Pancreas (tissue), 10 donors: ENCODE measurements at regions not wholly inside any gene's neighbourhood (a gene's known extent, or its start where the extent isn't known, plus 50 kb on each side); places are given as distances from the start of the nearest gene placed in this dataset.

Experiments used
- ATAC-seq, 4 donors: fragments of 200-7000 bp; cut with Tn5 transposase; one replicate each; pipeline versions ENCODE4 v1.8.0 to v1.9.1; 2020; ENCODE audit warnings: mild to moderate bottlenecking in 4 of 4, moderate library complexity in 4 of 4
- DNase-seq, 6 donors: peaks; one replicate each; pipeline ENCODE4 v3.0.0-alpha.2; 2020
- FAIRE-seq: peaks from 2 replicates; lab custom pipeline; 2012; peaks lifted over from hg19 to GRCh38; lab: Jason Lieb, UNC
- H3K27ac ChIP-seq, 4 donors: fragments of 200-600 bp; sonication (generic); 1 replicate in 3 of 4; 2 replicates in 1 of 4; pipeline versions ENCODE4 v1.5.0 to v1.8.0; 2020
- H3K27me3 ChIP-seq, 4 donors: fragments of 200-600 bp; one replicate each; pipeline ENCODE4 v1.8.0; 2021
- H3K36me3 ChIP-seq, 3 donors: fragments of 200-600 bp; sonication (generic) in 1 of 3; one replicate each; pipeline versions ENCODE4 v1.5.0 to v1.8.0; 2020 to 2021
- H3K4me1 ChIP-seq, 3 donors: fragments of 200-600 bp; one replicate each; pipeline ENCODE4 v1.8.0; 2021
- H3K4me3 ChIP-seq, 4 donors: fragments of 200-600 bp; sonication (generic) in 2 of 4; one replicate each; pipeline versions ENCODE4 v1.5.0 to v1.8.0; 2020 to 2021
- H3K9me3 ChIP-seq, 4 donors: fragments of 200-600 bp; one replicate each; pipeline ENCODE4 v1.8.0; 2021
- CTCF ChIP-seq, 4 donors: fragments of 200-600 bp; sonication (generic) in 3 of 4; IDR thresholded peaks; one replicate each; pipeline versions ENCODE4 v1.5.0 to v1.8.0; 2021; ENCODE audit warnings: antibody characterized with exemption in 4 of 4
- WGBS, 2 donors: extraction: QIAGEN DNeasy Blood & Tissue Kit; methylation state at CpG; one replicate each; pipeline ENCODE4 v1.1.7; 2013; 5-methylcytosine and 5-hydroxymethylcytosine counted together
- intact Hi-C, 3 donors: fragments of 100-400 bp; cut with DNase I; formaldehyde crosslinking; loops; one replicate each; pipeline versions ENCODE4 v1.11.1 to v1.14.2; 2022
- donor health status: healthy with polysubstance abuse.
- donor health status: DM: no; HTN: no; CAD: no; lungs with moderate emphysema.
- donor health status: DM: no; HTN: no; CAD: no.
- donor health status: control.
- donor health status: control.
- donor health status: Bipolar disorder and iron deficiency.
- donor health status: DM: yes; HTN: yes; CAD: no.
- donor health status: DM: no; HTN: no; CAD: no.
- donor health status: DM: no; HTN: no; CAD: no.
- donor health status: DM: yes; HTN: yes; CAD: no.

- H3K27me3 ChIP-seq, result no peaks in the 10 kb centered on the region
- DNase-seq (no peak), ATAC-seq (no peak), FAIRE-seq (no peak)
- H3K27ac ChIP-seq, result no peak overlapping the region
- H3K4me1 ChIP-seq, result no peaks in the 10 kb centered on the region
- no peak for TF ChIP-seq CTCF (IDR thresholded peaks at IDR 0.05)
- intact Hi-C loops, result loop anchor here in 1 of 3 donors (5.0 kb wide), 1 partner anchor 302 kb away; no protein-coding TSS in a partner anchor
- H3K36me3 ChIP-seq, result no peaks in the 10 kb centered on the region
- WGBS, 2 donors, result 86 to 88% methylated on average over 3 of the region's 3 CpGs
- H3K9me3 ChIP-seq, result no peaks in the 10 kb centered on the region
- no peak overlapping the region for H3K4me3 ChIP-seq
These were observed 366.1 kb downstream of the CTTN start for GRCh38 chr11:70764356-70764905.

- no peak for FAIRE-seq
- intact Hi-C loops, result no loop called here
- ATAC-seq, result no peak
These were observed 368.6 kb downstream of the CTTN start for GRCh38 chr11:70766901-70767300.

GRCh38 chr11:70768346-70769095 lies 370.2 kb downstream of the CTTN start:
- TF ChIP-seq CTCF (IDR thresholded peaks at IDR 0.05), result no peak
- 95 to 100% methylated on average over 10 of the region's 10 CpGs for WGBS, 2 donors
- no peaks in the 10 kb centered on the region for H3K27me3 ChIP-seq
- no peak overlapping the region for H3K4me3 ChIP-seq
- ATAC-seq, result no peak
- H3K36me3 ChIP-seq, result no peaks in the 10 kb centered on the region
- H3K9me3 ChIP-seq, result no peaks in the 10 kb centered on the region
- intact Hi-C loops, result no loop called here
- no peak for DNase-seq
- FAIRE-seq, result no peak
- H3K27ac ChIP-seq, result no peak overlapping the region
- no peaks in the 10 kb centered on the region for H3K4me1 ChIP-seq

More at GRCh38 chr11:70766901-70767300, 368.6 kb downstream of the CTTN start:
- Histone ChIP-seq H3K9me3 (no peaks in the 10 kb centered on the region), H3K27me3 (no peaks in the 10 kb centered on the region), H3K4me1 (no peaks in the 10 kb centered on the region), H3K4me3 (no peak overlapping the region), H3K27ac (no peak overlapping the region), H3K36me3 (no peaks in the 10 kb centered on the region)
- DNase-seq, result no peak
- TF ChIP-seq CTCF (IDR thresholded peaks at IDR 0.05), result no peak
- 91 to 97% methylated on average over 8 of the region's 8 CpGs for WGBS, 2 donors

GRCh38 chr11:70769106-70769505 lies 370.8 kb downstream of the CTTN start:
- H3K9me3 ChIP-seq, result no peaks in the 10 kb centered on the region
- no peak for TF ChIP-seq CTCF (IDR thresholded peaks at IDR 0.05)
- H3K4me3 ChIP-seq, result no peak overlapping the region
- H3K36me3 ChIP-seq, result no peaks in the 10 kb centered on the region
- ATAC-seq (no peak), FAIRE-seq (no peak), DNase-seq (no peak)
- H3K27ac ChIP-seq, result no peak overlapping the region
- no peaks in the 10 kb centered on the region for H3K27me3 ChIP-seq
- intact Hi-C loops, result no loop called here
- no peaks in the 10 kb centered on the region for H3K4me1 ChIP-seq
- 70 to 72% methylated on average over 14 of the region's 14 CpGs for WGBS, 2 donors

- DNase-seq (no peak), FAIRE-seq (no peak), ATAC-seq (no peak)
- H3K9me3 ChIP-seq, result no peaks in the 10 kb centered on the region
- WGBS, 2 donors, result 84% methylated on average over 8 of the region's 8 CpGs
- no peak overlapping the region for H3K4me3 ChIP-seq
- no peaks in the 10 kb centered on the region for H3K36me3 ChIP-seq
- H3K4me1 ChIP-seq, result no peaks in the 10 kb centered on the region
- intact Hi-C loops, result no loop called here
- no peak for TF ChIP-seq CTCF (IDR thresholded peaks at IDR 0.05)
- H3K27me3 ChIP-seq, result no peaks in the 10 kb centered on the region
- H3K27ac ChIP-seq, result no peak overlapping the region
These were observed 371.2 kb downstream of the CTTN start for GRCh38 chr11:70769521-70769920.
